ENCODE measurements at regions not wholly inside any gene's neighbourhood (a gene's known extent, or its start where the extent isn't known, plus 50 kb on each side); places are given as distances from the start of the nearest gene placed in this dataset.

DNA sequence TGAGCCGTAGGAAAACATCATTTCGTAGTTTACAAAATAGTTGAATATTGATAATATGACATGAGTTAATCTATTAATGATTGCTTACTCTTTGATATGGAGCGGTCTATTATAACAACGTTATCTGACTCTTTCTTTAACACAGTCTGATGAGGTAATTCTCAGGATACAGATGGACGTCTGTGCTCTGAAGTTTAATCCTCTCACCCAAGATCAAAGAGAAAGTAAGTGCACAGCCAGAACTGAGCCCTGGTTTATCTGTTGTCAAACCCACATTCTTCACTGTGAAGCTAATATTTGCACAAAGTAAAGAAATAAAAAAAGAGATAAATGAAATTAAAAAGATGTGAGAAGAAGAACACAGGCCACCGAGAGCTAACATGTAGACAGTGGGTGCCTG, 190.9 kb upstream of the COPS8 start:
- no peak for TF ChIP-seq SUZ12 (IDR thresholded peaks at IDR 0.05; ENCODE audit: extremely low read depth, insufficient read depth, insufficient read length)
- TF ChIP-seq ZNF274 (IDR thresholded peaks at IDR 0.05; ENCODE audit: low read depth, low read length) = no peak
- no peak for TF ChIP-seq YY1 (IDR thresholded peaks at IDR 0.05; ENCODE audit: insufficient read depth, insufficient read length)

Measured in NT2/D1 (cell line).